ENCODE measurements at regions not wholly inside any gene's neighbourhood (a gene's known extent, or its start where the extent isn't known, plus 50 kb on each side); places are given as distances from the start of the nearest gene placed in this dataset.
A peak's percentile ranks its signal among the peaks of the same experiment; 100 is the strongest.
"Not testable (repeated sequence)": the region's sequence is repeated elsewhere in the genome, so short reads cannot be mapped to it uniquely, and the experiment has no call there.

- no peak overlapping the region for H3K27ac Mint-ChIP-seq (ENCODE audit: unreplicated experiment)
- no peaks in the 10 kb centered on the region for H3K4me1 Mint-ChIP-seq (ENCODE audit: low read depth)
- DNase-seq (ENCODE audit: low spot score): no peak
These were observed 835.4 kb upstream of the GBE1 start for GRCh38 chr3:82596805-82597204.

GRCh38 chr3:82595530-82595929 lies 834.1 kb upstream of the GBE1 start:
- H3K36me3 Mint-ChIP-seq (ENCODE audit: low read depth): peaks cover 2% of the 10 kb centered on the region

More at GRCh38 chr3:82596805-82597204, 835.4 kb upstream of the GBE1 start:
- Mint-ChIP-seq H3K27me3 (ENCODE audit: low read depth) (no peaks in the 10 kb centered on the region), H3K4me3 (ENCODE audit: unreplicated experiment) (no peak overlapping the region), H3K36me3 (ENCODE audit: low read depth) (peaks cover 2% of the 10 kb centered on the region), H3K9me3 (ENCODE audit: low read depth) (peaks cover 22% of the 10 kb centered on the region)
- TF ChIP-seq CTCF (IDR thresholded peaks at IDR 0.05): no peak

DNA sequence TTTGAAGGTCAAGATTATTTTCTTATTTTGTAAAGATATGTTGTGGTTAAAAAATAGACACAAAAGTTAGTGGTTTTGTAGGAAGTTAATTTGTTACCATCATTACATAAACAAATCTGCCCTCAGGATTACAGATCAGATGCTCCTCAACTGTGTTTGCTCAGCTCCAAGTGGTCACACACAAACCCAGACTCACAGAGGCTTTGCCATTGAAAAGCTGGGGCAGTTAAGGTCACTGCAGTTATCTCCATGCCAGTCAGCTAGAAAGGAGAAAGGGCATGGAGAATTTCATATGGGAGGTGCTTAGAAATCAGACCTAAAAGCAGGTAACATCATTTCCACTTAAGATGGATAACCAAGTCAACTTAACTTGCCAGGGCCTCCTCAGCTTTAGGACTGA lies 825.7 kb upstream of the GBE1 start:
- DNase-seq (ENCODE audit: low spot score): no peak
- Mint-ChIP-seq H3K9me3 (ENCODE audit: low read depth) (no peaks in the 10 kb centered on the region), H3K4me3 (ENCODE audit: unreplicated experiment) (no peak overlapping the region), H3K27ac (ENCODE audit: unreplicated experiment) (no peak overlapping the region), H3K4me1 (ENCODE audit: low read depth) (peaks cover 5% of the 10 kb centered on the region), H3K27me3 (ENCODE audit: low read depth) (no peaks in the 10 kb centered on the region), H3K36me3 (ENCODE audit: low read depth) (no peaks in the 10 kb centered on the region)
- TF ChIP-seq CTCF (IDR thresholded peaks at IDR 0.05): no peak

More at GRCh38 chr3:82595530-82595929, 834.1 kb upstream of the GBE1 start:
- Mint-ChIP-seq H3K4me3 (ENCODE audit: unreplicated experiment) (no peak overlapping the region), H3K27me3 (ENCODE audit: low read depth) (no peaks in the 10 kb centered on the region), H3K27ac (ENCODE audit: unreplicated experiment) (no peak overlapping the region), H3K4me1 (ENCODE audit: low read depth) (no peaks in the 10 kb centered on the region), H3K9me3 (ENCODE audit: low read depth) (peaks cover 22% of the 10 kb centered on the region)
- TF ChIP-seq CTCF (IDR thresholded peaks at IDR 0.05): no peak
- no peak for DNase-seq (ENCODE audit: low spot score)

GRCh38 chr3:82586414-82586813 lies 825.0 kb upstream of the GBE1 start:
- Mint-ChIP-seq H3K27me3 (ENCODE audit: low read depth) (no peaks in the 10 kb centered on the region), H3K9me3 (ENCODE audit: low read depth) (no peaks in the 10 kb centered on the region), H3K36me3 (ENCODE audit: low read depth) (no peaks in the 10 kb centered on the region), H3K4me1 (ENCODE audit: low read depth) (peaks cover 5% of the 10 kb centered on the region), H3K4me3 (ENCODE audit: unreplicated experiment) (no peak overlapping the region), H3K27ac (ENCODE audit: unreplicated experiment) (no peak overlapping the region)
- no peak for DNase-seq (ENCODE audit: low spot score)
- no peak for TF ChIP-seq CTCF (IDR thresholded peaks at IDR 0.05)

DNA sequence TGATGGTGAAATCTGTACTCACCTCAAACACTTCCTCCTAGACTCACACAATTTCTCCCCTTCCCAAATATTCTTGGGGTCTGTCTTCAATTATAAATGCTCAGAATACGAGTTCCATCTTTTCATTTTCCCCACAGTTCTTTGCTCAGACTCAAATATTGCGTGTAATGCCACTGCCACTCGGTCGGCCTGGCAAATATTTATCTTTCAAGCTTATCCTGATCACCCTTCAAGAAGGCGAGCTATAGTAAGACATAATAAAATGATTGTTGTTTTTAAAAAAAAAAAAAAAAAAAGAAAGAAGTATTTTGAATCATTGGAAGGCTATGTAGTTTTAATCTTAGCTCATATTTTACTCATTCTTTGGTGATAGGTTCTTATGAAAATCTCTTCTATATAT lies 824.6 kb upstream of the GBE1 start:
- not testable (repeated sequence) for H3K27me3 Mint-ChIP-seq (ENCODE audit: low read depth); H3K4me3 Mint-ChIP-seq (ENCODE audit: unreplicated experiment); H3K4me1 Mint-ChIP-seq (ENCODE audit: low read depth); DNase-seq (ENCODE audit: low spot score); H3K9me3 Mint-ChIP-seq (ENCODE audit: low read depth); H3K27ac Mint-ChIP-seq (ENCODE audit: unreplicated experiment); H3K36me3 Mint-ChIP-seq (ENCODE audit: low read depth)

DNA sequence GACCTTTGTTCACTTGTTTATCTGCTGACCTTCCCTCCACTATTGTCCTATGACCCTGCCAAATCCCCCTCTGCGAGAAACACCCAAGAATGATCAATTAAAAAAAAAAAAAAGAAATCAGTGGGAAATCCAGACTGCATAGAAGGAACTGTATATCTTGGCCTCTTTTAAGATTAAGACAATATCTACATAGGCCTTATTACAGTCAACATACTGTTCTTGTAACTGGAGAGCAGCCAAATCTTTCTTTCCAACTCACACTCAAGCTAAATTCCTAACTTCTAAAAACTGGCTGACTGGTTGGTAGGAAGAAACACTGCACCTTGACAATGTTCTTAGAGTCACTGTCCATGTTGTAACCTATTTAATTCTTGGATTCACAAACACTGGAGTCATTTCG lies 824.1 kb upstream of the GBE1 start:
- H3K27ac Mint-ChIP-seq (ENCODE audit: unreplicated experiment); H3K4me3 Mint-ChIP-seq (ENCODE audit: unreplicated experiment); H3K36me3 Mint-ChIP-seq (ENCODE audit: low read depth); H3K9me3 Mint-ChIP-seq (ENCODE audit: low read depth); H3K27me3 Mint-ChIP-seq (ENCODE audit: low read depth); H3K4me1 Mint-ChIP-seq (ENCODE audit: low read depth); DNase-seq (ENCODE audit: low spot score): not testable (repeated sequence)

DNA sequence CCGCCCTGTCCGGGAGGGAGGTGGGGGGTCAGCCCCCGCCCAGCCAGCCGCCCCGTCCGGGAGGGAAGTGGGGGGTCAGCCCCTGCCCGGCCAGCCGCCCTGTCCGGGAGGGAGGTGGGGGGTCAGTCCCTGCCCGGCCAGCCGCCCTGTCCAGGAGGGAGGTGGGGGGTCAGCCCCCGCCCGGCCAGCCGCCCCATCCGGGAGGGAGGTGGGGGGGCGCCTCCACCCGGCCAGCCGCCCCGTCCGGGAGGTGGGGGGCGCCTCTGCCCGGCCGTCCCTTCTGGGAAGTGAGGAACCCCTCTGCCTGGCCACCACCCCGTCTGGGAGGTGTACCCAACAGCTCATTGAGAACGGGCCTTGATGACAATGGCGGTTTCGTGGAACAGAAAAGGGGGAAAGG lies 823.4 kb upstream of the GBE1 start:
- not testable (repeated sequence) for H3K27me3 Mint-ChIP-seq (ENCODE audit: low read depth); H3K27ac Mint-ChIP-seq (ENCODE audit: unreplicated experiment); H3K4me3 Mint-ChIP-seq (ENCODE audit: unreplicated experiment); H3K9me3 Mint-ChIP-seq (ENCODE audit: low read depth); DNase-seq (ENCODE audit: low spot score); H3K4me1 Mint-ChIP-seq (ENCODE audit: low read depth); H3K36me3 Mint-ChIP-seq (ENCODE audit: low read depth)

DNA sequence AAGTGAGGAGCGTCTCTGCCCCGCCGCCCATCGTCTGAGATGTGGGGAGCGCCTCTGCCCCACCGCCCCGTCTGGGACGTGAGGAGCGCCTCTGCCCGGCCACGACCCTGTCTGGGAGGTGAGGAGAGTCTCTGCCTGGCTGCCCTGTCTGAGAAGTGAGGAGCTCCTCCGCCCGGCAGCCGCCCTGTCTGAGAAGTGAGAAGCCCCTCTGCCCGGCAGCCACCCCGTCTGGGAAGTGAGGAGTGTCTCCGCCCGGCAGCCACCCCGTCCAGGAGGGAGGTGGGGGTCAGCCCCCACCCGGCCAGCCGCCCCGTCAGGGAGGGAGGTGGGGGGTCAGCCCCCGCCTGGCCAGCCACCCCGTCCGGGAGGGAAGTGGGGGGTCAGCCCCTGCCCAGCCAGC lies 823.0 kb upstream of the GBE1 start:
- H3K27me3 Mint-ChIP-seq (ENCODE audit: low read depth); H3K4me3 Mint-ChIP-seq (ENCODE audit: unreplicated experiment): not testable (repeated sequence)

More for the DNA sequence above, 823.0 kb upstream of the GBE1 start:
- peak; percentile 78 for DNase-seq (ENCODE audit: low spot score)
- not testable (repeated sequence) for H3K27ac Mint-ChIP-seq (ENCODE audit: unreplicated experiment); H3K4me1 Mint-ChIP-seq (ENCODE audit: low read depth); H3K9me3 Mint-ChIP-seq (ENCODE audit: low read depth); H3K36me3 Mint-ChIP-seq (ENCODE audit: low read depth)
